Umbilical cord (tissue), 1 donor: ENCODE measurements at regions not wholly inside any gene's neighbourhood (a gene's known extent, or its start where the extent isn't known, plus 50 kb on each side); places are given as distances from the start of the nearest gene placed in this dataset.
"Not testable (repeated sequence)": the region's sequence is repeated elsewhere in the genome, so short reads cannot be mapped to it uniquely, and the experiment has no call there.

ENCODE experiments used
- DNase-seq: peaks from one replicate; pipeline ENCODE4 v3.0.0-alpha.2; 2015; ENCODE audit warnings: low spot score

GRCh38 chr2:16394986-16395550, 270.6 kb downstream of the CYRIA start:
- no peak for DNase-seq

- no peak for DNase-seq
These were observed 271.3 kb downstream of the CYRIA start for GRCh38 chr2:16394072-16394985.

- no peak for DNase-seq
These were observed 272.0 kb downstream of the CYRIA start for GRCh38 chr2:16393500-16394071.

- DNase-seq, result no peak
These were observed 272.8 kb downstream of the CYRIA start for GRCh38 chr2:16392647-16393499.

GRCh38 chr2:16391986-16392385, 273.6 kb downstream of the CYRIA start:
- no peak for DNase-seq

- no peak for DNase-seq
These were observed 275.1 kb downstream of the CYRIA start for GRCh38 chr2:16390561-16390960.

- no peak for DNase-seq
These were observed 276.0 kb downstream of the CYRIA start for GRCh38 chr2:16389611-16390010.

GRCh38 chr2:16388199-16388830, 277.3 kb downstream of the CYRIA start:
- not testable (repeated sequence) for DNase-seq

GRCh38 chr2:16387461-16387984, 278.1 kb downstream of the CYRIA start:
- no peak for DNase-seq

- DNase-seq, result no peak
These were observed 279.2 kb downstream of the CYRIA start for GRCh38 chr2:16386431-16386830.

- DNase-seq, result no peak
These were observed 279.6 kb downstream of the CYRIA start for GRCh38 chr2:16386031-16386430.

GRCh38 chr2:16385341-16385740, 280.3 kb downstream of the CYRIA start:
- DNase-seq, result no peak

- no peak for DNase-seq
These were observed 282.2 kb downstream of the CYRIA start for GRCh38 chr2:16383411-16383810.

- no peak for DNase-seq
These were observed 283.2 kb downstream of the CYRIA start for GRCh38 chr2:16382451-16382850.

GRCh38 chr2:16381511-16381910, 284.1 kb downstream of the CYRIA start:
- no peak for DNase-seq

GRCh38 chr2:16379901-16380300, 285.7 kb downstream of the CYRIA start:
- not testable (repeated sequence) for DNase-seq

GRCh38 chr2:16379061-16379460, 286.6 kb downstream of the CYRIA start:
- DNase-seq, result not testable (repeated sequence)

GRCh38 chr2:16378031-16378430, 287.6 kb downstream of the CYRIA start:
- no peak for DNase-seq

- no peak for DNase-seq
These were observed 289.7 kb downstream of the CYRIA start for GRCh38 chr2:16375981-16376380.

- DNase-seq, result no peak
These were observed 290.3 kb downstream of the CYRIA start for GRCh38 chr2:16375351-16375750.

- no peak for DNase-seq
These were observed 291.0 kb downstream of the CYRIA start for GRCh38 chr2:16374671-16375070.
